Parathyroid adenoma (tissue), 2 donors: ENCODE measurements at regions not wholly inside any gene's neighbourhood (a gene's known extent, or its start where the extent isn't known, plus 50 kb on each side); places are given as distances from the start of the nearest gene placed in this dataset.

Experiments used
- H2AFZ ChIP-seq: fragments of 300-600 bp; sonication (generic); one replicate; pipeline ENCODE4 v1.7.0; 2017; ENCODE audit warnings: antibody characterized with exemption, mild to moderate bottlenecking
- H3K27ac ChIP-seq: fragments of 300-600 bp; sonication (generic); one replicate; pipeline ENCODE4 v1.7.0; 2017
- H3K27me3 ChIP-seq: fragments of 300-600 bp; sonication (generic); one replicate; pipeline ENCODE4 v1.7.0; 2017; ENCODE audit warnings: low read length; ENCODE audit not compliant: control insufficient read depth, insufficient read depth
- H3K36me3 ChIP-seq: fragments of 300-600 bp; sonication (generic); one replicate; pipeline ENCODE4 v1.7.0; 2017; ENCODE audit warnings: low read length; ENCODE audit not compliant: control insufficient read depth, insufficient read depth
- H3K4me1 ChIP-seq: fragments of 300-600 bp; sonication (generic); one replicate; pipeline ENCODE4 v1.7.0; 2017; ENCODE audit warnings: control low read depth
- H3K4me2 ChIP-seq: fragments of 300-600 bp; sonication (generic); one replicate; pipeline ENCODE4 v1.7.0; 2017; ENCODE audit warnings: low read length
- H3K4me3 ChIP-seq: fragments of 300-600 bp; sonication (generic); one replicate; pipeline ENCODE4 v1.7.0; 2017; ENCODE audit warnings: low read depth, low read length
- H3K79me2 ChIP-seq: fragments of 300-600 bp; sonication (generic); one replicate; pipeline ENCODE4 v1.7.0; 2017; ENCODE audit warnings: control low read depth
- H3K9ac ChIP-seq: fragments of 300-600 bp; sonication (generic); one replicate; pipeline ENCODE4 v1.7.0; 2017; ENCODE audit warnings: mild to moderate bottlenecking
- H3K9me3 ChIP-seq: fragments of 300-600 bp; sonication (generic); one replicate; pipeline ENCODE4 v1.7.0; 2017; ENCODE audit warnings: low read length; ENCODE audit not compliant: control insufficient read depth
- TF ChIP-seq, protein P1 (sequence below): fragments of 300-600 bp; sonication (generic); IDR thresholded peaks from one replicate; pipeline ENCODE4 v1.7.0; 2017; ENCODE audit warnings: antibody characterized with exemption, mild to moderate bottlenecking
- donor health status: primary hyperparathyroidism.

DNA sequence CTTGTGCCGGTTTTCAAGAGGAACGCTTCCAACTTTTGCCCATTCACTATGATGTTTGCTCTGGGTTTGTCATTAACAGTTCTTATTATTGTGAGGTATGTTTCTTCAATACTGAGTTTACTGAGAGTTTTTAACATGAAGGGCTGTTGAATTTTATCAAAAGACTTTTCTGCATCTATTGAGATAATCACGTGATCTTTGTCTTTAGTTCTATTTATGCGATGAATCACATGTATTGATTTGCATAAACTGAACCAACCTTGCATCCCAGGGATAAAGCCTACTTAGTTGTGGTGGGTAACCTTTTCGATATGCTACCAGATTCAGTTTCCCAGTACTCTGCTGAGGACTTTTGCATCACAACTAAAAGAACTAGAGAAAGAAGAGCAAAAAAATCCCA lies 318.0 kb downstream of the GASK1B start:
- H3K9me3 ChIP-seq, result no peaks in the 10 kb centered on the region
- no peak overlapping the region for H3K9ac ChIP-seq
- H2AFZ ChIP-seq, result no peak overlapping the region
- no peak overlapping the region for H3K4me3 ChIP-seq
- no peaks in the 10 kb centered on the region for H3K36me3 ChIP-seq
- H3K4me2 ChIP-seq, result no peak overlapping the region
- no peaks in the 10 kb centered on the region for H3K4me1 ChIP-seq
- H3K27me3 ChIP-seq, result no peaks in the 10 kb centered on the region
- no peak overlapping the region for H3K27ac ChIP-seq
- no peaks in the 10 kb centered on the region for H3K79me2 ChIP-seq
- TF ChIP-seq, protein P1, sequence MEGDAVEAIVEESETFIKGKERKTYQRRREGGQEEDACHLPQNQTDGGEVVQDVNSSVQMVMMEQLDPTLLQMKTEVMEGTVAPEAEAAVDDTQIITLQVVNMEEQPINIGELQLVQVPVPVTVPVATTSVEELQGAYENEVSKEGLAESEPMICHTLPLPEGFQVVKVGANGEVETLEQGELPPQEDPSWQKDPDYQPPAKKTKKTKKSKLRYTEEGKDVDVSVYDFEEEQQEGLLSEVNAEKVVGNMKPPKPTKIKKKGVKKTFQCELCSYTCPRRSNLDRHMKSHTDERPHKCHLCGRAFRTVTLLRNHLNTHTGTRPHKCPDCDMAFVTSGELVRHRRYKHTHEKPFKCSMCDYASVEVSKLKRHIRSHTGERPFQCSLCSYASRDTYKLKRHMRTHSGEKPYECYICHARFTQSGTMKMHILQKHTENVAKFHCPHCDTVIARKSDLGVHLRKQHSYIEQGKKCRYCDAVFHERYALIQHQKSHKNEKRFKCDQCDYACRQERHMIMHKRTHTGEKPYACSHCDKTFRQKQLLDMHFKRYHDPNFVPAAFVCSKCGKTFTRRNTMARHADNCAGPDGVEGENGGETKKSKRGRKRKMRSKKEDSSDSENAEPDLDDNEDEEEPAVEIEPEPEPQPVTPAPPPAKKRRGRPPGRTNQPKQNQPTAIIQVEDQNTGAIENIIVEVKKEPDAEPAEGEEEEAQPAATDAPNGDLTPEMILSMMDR, result no peak

DNA sequence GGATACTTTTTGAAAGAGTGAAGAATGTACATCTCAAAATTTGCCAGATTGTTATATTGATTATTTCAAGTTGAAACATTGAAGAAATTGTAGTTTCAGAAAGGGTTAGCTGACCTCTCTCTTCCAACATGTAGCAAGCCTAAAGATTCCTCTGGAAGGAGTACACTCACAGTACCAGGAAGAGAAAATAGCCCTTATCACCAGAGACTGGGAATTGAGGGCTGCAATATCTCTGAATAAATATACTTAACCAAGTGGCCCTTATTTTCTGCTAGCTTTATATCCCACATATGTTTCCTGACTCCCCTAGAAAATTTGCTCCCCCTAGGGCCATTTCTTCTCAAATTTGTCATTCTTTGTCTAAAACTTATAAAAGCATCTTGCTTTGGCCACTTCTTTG lies 332.2 kb downstream of the GASK1B start:
- Histone ChIP-seq H3K36me3 (no peaks in the 10 kb centered on the region), H3K9me3 (no peaks in the 10 kb centered on the region), H3K27ac (no peak overlapping the region), H3K79me2 (no peaks in the 10 kb centered on the region), H3K9ac (no peak overlapping the region), H3K4me1 (no peaks in the 10 kb centered on the region), H2AFZ (no peak overlapping the region), H3K4me2 (no peak overlapping the region), H3K27me3 (no peaks in the 10 kb centered on the region), H3K4me3 (no peak overlapping the region)
- TF ChIP-seq, protein P1, result no peak

GRCh38 chr4:157840034-157840433 lies 332.8 kb downstream of the GASK1B start:
- H2AFZ ChIP-seq, result no peak overlapping the region

GRCh38 chr4:157838366-157838765 lies 334.5 kb downstream of the GASK1B start:
- H3K36me3 ChIP-seq, result no peaks in the 10 kb centered on the region
- no peak overlapping the region for H3K27ac ChIP-seq
- no peaks in the 10 kb centered on the region for H3K9me3 ChIP-seq
- no peak overlapping the region for H3K4me2 ChIP-seq
- H3K79me2 ChIP-seq, result no peaks in the 10 kb centered on the region
- no peak overlapping the region for H3K9ac ChIP-seq
- no peaks in the 10 kb centered on the region for H3K4me1 ChIP-seq
- H2AFZ ChIP-seq, result no peak overlapping the region
- H3K4me3 ChIP-seq, result no peak overlapping the region
- no peaks in the 10 kb centered on the region for H3K27me3 ChIP-seq
- TF ChIP-seq, protein P1, result no peak

More at GRCh38 chr4:157840034-157840433, 332.8 kb downstream of the GASK1B start:
- H3K79me2 ChIP-seq, result no peaks in the 10 kb centered on the region
- no peaks in the 10 kb centered on the region for H3K9me3 ChIP-seq
- H3K36me3 ChIP-seq, result no peaks in the 10 kb centered on the region
- no peak overlapping the region for H3K27ac ChIP-seq
- H3K9ac ChIP-seq, result no peak overlapping the region
- H3K27me3 ChIP-seq, result no peaks in the 10 kb centered on the region
- H3K4me1 ChIP-seq, result no peaks in the 10 kb centered on the region
- no peak overlapping the region for H3K4me2 ChIP-seq
- no peak overlapping the region for H3K4me3 ChIP-seq
- TF ChIP-seq, protein P1, result no peak

DNA sequence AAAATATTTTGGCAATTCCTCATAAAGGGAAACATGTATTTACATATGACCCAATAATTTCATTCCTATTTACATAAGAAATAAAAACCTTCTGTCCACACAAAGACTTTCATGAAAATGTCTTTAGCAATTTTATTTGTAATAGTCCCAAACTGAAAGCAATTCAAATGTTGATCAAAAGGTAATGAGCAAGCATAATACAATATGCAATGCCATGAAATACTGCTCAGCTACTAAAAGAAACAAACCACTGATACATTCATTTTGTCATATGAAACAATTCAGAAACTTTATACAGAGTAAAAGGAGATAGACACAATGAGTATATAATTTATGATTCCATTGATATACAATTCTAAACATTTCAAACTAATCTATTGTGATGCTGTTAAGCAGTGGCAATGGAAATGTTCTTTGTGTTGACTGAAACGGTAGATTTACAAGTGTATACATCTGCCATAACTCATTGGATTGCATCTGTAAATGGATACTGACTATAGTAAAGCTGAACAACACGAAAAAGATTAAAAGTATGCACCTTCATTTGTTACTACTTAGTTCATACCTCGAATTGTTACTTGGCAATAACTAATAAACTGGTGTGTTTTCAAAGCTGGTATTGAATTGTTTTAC lies 335.6 kb downstream of the GASK1B start:
- Histone ChIP-seq H3K4me2 (no peak overlapping the region), H3K4me3 (no peak overlapping the region), H3K4me1 (no peaks in the 10 kb centered on the region), H3K27ac (no peak overlapping the region), H3K79me2 (no peaks in the 10 kb centered on the region), H3K36me3 (no peaks in the 10 kb centered on the region), H3K9ac (no peak overlapping the region), H3K9me3 (no peaks in the 10 kb centered on the region), H3K27me3 (no peaks in the 10 kb centered on the region), H2AFZ (no peak overlapping the region)
- TF ChIP-seq, protein P1, result no peak
